Adrenal gland (tissue), 5 donors: ENCODE measurements at regions not wholly inside any gene's neighbourhood (a gene's known extent, or its start where the extent isn't known, plus 50 kb on each side); places are given as distances from the start of the nearest gene placed in this dataset.

Source experiments
- POLR2A ChIP-seq, 2 donors: fragments of 450-650 bp; IDR thresholded peaks; one replicate each; pipeline ENCODE4 v1.6.1; 2017; ENCODE audit warnings: antibody characterized with exemption in 2 of 2, mild to moderate bottlenecking in 2 of 2, moderate library complexity in 1 of 2
- TF ChIP-seq, protein P1 (sequence below), 6 experiments: fragments of 450-650 bp in 4 of 6; fragments of 200-600 bp in 2 of 6; sonication (generic) in 1 of 6; IDR thresholded peaks; 1 replicate in 5 of 6; 2 replicates in 1 of 6; pipeline versions ENCODE4 v1.5.1 to v1.8.0; 2016 to 2021; ENCODE audit warnings: antibody characterized with exemption in 6 of 6, mild to moderate bottlenecking in 2 of 6, moderate library complexity in 1 of 6
- donor health status: DM: no; HTN: no; CAD: no.

DNA sequence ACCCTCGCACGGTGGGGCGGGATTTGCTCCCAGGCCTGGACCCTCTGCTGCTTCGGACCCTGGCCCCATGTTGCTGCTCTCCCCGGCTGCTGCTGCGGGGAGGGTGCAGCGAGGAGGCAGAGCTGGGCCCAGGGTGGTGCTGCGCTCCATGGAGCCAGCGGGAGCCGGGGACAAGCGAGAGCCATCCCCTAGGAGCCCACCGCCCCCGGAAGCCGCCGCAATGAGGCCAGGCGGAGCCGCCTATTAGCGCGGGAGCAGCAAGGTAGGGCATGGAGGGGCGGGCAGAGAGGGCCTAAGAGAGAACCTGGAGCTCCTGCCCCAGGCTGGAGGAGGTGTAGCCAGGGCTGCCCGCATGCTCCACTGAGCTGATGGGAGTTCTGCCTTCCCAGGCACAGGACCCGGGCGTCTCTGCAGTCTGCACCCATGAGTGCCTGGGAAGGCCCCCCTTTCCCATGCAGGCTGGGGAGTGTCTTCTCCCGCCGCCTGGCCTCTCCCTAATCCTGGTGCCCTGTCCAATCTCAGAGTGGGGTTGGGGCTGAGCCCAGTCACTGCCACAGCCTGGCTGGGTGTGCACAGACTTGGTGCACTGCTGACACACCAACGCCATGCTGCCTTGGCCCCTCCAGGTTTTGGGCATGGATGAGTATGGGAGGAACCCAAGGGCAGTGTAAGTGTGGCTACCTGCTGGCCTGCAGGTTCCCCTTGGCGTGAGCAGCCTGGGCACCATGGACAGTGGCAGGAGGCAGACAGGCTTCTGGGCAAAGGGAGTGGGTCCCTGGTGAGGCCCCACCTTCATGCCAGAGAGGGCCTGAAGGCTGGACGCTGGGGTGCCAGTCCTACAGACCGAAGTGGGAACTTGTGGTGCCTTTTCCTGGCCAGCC lies 360.6 kb upstream of the MAP3K7 start:
- TF ChIP-seq, protein P1, sequence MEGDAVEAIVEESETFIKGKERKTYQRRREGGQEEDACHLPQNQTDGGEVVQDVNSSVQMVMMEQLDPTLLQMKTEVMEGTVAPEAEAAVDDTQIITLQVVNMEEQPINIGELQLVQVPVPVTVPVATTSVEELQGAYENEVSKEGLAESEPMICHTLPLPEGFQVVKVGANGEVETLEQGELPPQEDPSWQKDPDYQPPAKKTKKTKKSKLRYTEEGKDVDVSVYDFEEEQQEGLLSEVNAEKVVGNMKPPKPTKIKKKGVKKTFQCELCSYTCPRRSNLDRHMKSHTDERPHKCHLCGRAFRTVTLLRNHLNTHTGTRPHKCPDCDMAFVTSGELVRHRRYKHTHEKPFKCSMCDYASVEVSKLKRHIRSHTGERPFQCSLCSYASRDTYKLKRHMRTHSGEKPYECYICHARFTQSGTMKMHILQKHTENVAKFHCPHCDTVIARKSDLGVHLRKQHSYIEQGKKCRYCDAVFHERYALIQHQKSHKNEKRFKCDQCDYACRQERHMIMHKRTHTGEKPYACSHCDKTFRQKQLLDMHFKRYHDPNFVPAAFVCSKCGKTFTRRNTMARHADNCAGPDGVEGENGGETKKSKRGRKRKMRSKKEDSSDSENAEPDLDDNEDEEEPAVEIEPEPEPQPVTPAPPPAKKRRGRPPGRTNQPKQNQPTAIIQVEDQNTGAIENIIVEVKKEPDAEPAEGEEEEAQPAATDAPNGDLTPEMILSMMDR (IDR thresholded peaks at IDR 0.05), result no peak
- no peak for TF ChIP-seq POLR2A (IDR thresholded peaks at IDR 0.05)
